H9 (cell line): ENCODE measurements at regions not wholly inside any gene's neighbourhood (a gene's known extent, or its start where the extent isn't known, plus 50 kb on each side); places are given as distances from the start of the nearest gene placed in this dataset.

Source experiments
- DNase-seq: peaks from one replicate; pipeline ENCODE4 v3.0.0-alpha.2; 2017
- H2AFZ ChIP-seq: one replicate; pipeline ENCODE4 v1.6.1; 2013; ENCODE audit warnings: mild to moderate bottlenecking, low read length, control low read depth, moderate library complexity
- H2AK5ac ChIP-seq: 2 replicates; pipeline ENCODE4 v1.6.1; 2013; ENCODE audit warnings: low read length, control low read depth, mixed read lengths; ENCODE audit not compliant: insufficient read length
- H2BK120ac ChIP-seq: one replicate; pipeline ENCODE4 v1.6.1; 2013; ENCODE audit warnings: low read depth, mild to moderate bottlenecking, low read length, control low read depth, inconsistent platforms; ENCODE audit not compliant: poor library complexity, severe bottlenecking
- H2BK12ac ChIP-seq: 2 replicates; pipeline ENCODE4 v1.6.1; 2013; ENCODE audit warnings: low read length, control low read depth, mixed read lengths, low read depth; ENCODE audit not compliant: insufficient read length
- H2BK15ac ChIP-seq: 2 replicates; pipeline ENCODE4 v1.6.1; 2013; ENCODE audit warnings: low read depth, low read length, control low read depth
- H2BK20ac ChIP-seq: one replicate; pipeline ENCODE4 v1.6.1; 2013; ENCODE audit warnings: low read depth, mild to moderate bottlenecking, low read length, control low read depth, inconsistent platforms; ENCODE audit not compliant: poor library complexity, severe bottlenecking
- H2BK5ac ChIP-seq: 2 replicates; pipeline ENCODE4 v1.6.1; 2013; ENCODE audit warnings: low read length, control low read depth, mixed read lengths; ENCODE audit not compliant: insufficient read length
- H3K14ac ChIP-seq: 2 replicates; pipeline ENCODE4 v1.6.1; 2013; ENCODE audit warnings: low read length, control low read depth; ENCODE audit not compliant: insufficient read depth
- H3K18ac ChIP-seq: 2 replicates; pipeline ENCODE4 v1.6.1; 2013; ENCODE audit warnings: low read depth, mild to moderate bottlenecking, mixed read lengths, low read length, control low read depth; ENCODE audit not compliant: insufficient read length
- H3K23ac ChIP-seq: 2 replicates; pipeline ENCODE4 v1.6.1; 2013; ENCODE audit warnings: low read length, control low read depth, mixed read lengths, low read depth; ENCODE audit not compliant: insufficient read length
- H3K23me2 ChIP-seq: 2 replicates; pipeline ENCODE4 v1.6.1; 2013; ENCODE audit warnings: low read depth, mild to moderate bottlenecking, mixed read lengths, low read length, control low read depth; ENCODE audit not compliant: insufficient read length, poor library complexity, severe bottlenecking
- H3K27ac ChIP-seq: 2 replicates; pipeline ENCODE4 v1.5.1; 2013; ENCODE audit warnings: low read length, control low read depth, mixed read lengths, low read depth; ENCODE audit not compliant: insufficient read length
- H3K27me3 ChIP-seq: 2 replicates; pipeline ENCODE4 v1.6.1; 2013; ENCODE audit warnings: low read length, control low read depth, inconsistent platforms; ENCODE audit not compliant: insufficient read depth
- H3K4ac ChIP-seq: 2 replicates; pipeline ENCODE4 v1.6.1; 2013; ENCODE audit warnings: low read depth, mild to moderate bottlenecking, control low read depth, inconsistent platforms, low read length, moderate library complexity
- H3K4me1 ChIP-seq: 2 replicates; pipeline ENCODE4 v1.6.1; 2013; ENCODE audit warnings: low read length, control low read depth, inconsistent platforms; ENCODE audit not compliant: insufficient read depth
- H3K4me2 ChIP-seq: 2 replicates; pipeline ENCODE4 v1.6.1; 2013; ENCODE audit warnings: low read length, control low read depth, mixed read lengths; ENCODE audit not compliant: insufficient read length, insufficient read depth
- H3K56ac ChIP-seq: 2 replicates; pipeline ENCODE4 v1.6.1; 2013; ENCODE audit warnings: low read depth, mild to moderate bottlenecking, mixed read lengths, low read length, control low read depth; ENCODE audit not compliant: insufficient read length
- H3K79me1 ChIP-seq: 2 replicates; pipeline ENCODE4 v1.6.1; 2013; ENCODE audit warnings: low read depth, mild to moderate bottlenecking, moderate library complexity, low read length, control low read depth, inconsistent platforms; ENCODE audit not compliant: insufficient read depth, poor library complexity, severe bottlenecking
- H3K79me2 ChIP-seq: 2 replicates; pipeline ENCODE4 v1.6.1; 2013; ENCODE audit warnings: low read length, control low read depth, inconsistent platforms; ENCODE audit not compliant: insufficient read depth
- H3K9ac ChIP-seq: 2 replicates; pipeline ENCODE4 v1.6.1; 2013; ENCODE audit warnings: low read length, control low read depth, mixed read lengths; ENCODE audit not compliant: insufficient read length; ENCODE audit errors: extremely low read depth
- H3K9me3 ChIP-seq: one replicate; pipeline ENCODE4 v1.6.1; 2013; ENCODE audit warnings: low read depth, low read length, inconsistent platforms; ENCODE audit not compliant: control insufficient read depth
- H3T11ph ChIP-seq: one replicate; pipeline ENCODE4 v1.6.1; 2013; ENCODE audit warnings: mild to moderate bottlenecking, low read length, control low read depth, inconsistent platforms
- H4K20me1 ChIP-seq: one replicate; pipeline ENCODE4 v1.6.1; 2013; ENCODE audit not compliant: control insufficient read depth, insufficient read length, insufficient read depth
- H4K5ac ChIP-seq: 2 replicates; pipeline ENCODE4 v1.6.1; 2013; ENCODE audit warnings: low read depth, mild to moderate bottlenecking, mixed read lengths, low read length, control low read depth; ENCODE audit not compliant: insufficient read length
- H4K8ac ChIP-seq: replicated peaks from 2 replicates; pipeline ENCODE4 v1.6.1; 2013; ENCODE audit warnings: low read length, control low read depth, mixed read lengths, low read depth; ENCODE audit not compliant: insufficient read length
- H4K91ac ChIP-seq: 2 replicates; pipeline ENCODE4 v1.6.1; 2013; ENCODE audit warnings: low read depth, mild to moderate bottlenecking, moderate library complexity, mixed read lengths, low read length, control low read depth; ENCODE audit not compliant: insufficient read length
- H3K27ac Mint-ChIP-seq, 3 experiments: 2 replicates in 2 of 3; 3 replicates in 1 of 3; pipeline ENCODE4 v1.8.0; 2020 to 2021; ENCODE audit warnings: mixed read lengths in 3 of 3, mild to moderate bottlenecking in 1 of 3, moderate library complexity in 1 of 3
- H3K27me3 Mint-ChIP-seq: 2 replicates; pipeline ENCODE4 v1.8.0; 2021; ENCODE audit warnings: low read depth, mild to moderate bottlenecking, moderate library complexity, mixed read lengths
- H3K36me3 Mint-ChIP-seq, 3 experiments: 2 replicates in 2 of 3; 3 replicates in 1 of 3; pipeline ENCODE4 v1.8.0; 2020 to 2021; ENCODE audit warnings: low read depth in 3 of 3, mixed read lengths in 3 of 3; ENCODE audit not compliant: insufficient read depth in 1 of 3
- H3K4me1 Mint-ChIP-seq, 2 experiments: 2 replicates each; pipeline ENCODE4 v1.8.0; 2020; ENCODE audit warnings: mixed read lengths in 2 of 2
- H3K4me3 Mint-ChIP-seq, 2 experiments: 2 replicates in 1 of 2; 3 replicates in 1 of 2; pipeline ENCODE4 v1.8.0; 2020 to 2021; ENCODE audit warnings: mild to moderate bottlenecking in 2 of 2, mixed read lengths in 2 of 2, moderate library complexity in 1 of 2
- H3K9me3 Mint-ChIP-seq, 2 experiments: 2 replicates in 1 of 2; 3 replicates in 1 of 2; pipeline ENCODE4 v1.8.0; 2020; ENCODE audit warnings: mild to moderate bottlenecking in 2 of 2, mixed read lengths in 2 of 2, moderate library complexity in 1 of 2
- CTCF ChIP-seq: fragments of 200-600 bp; sonication (generic); conservative IDR thresholded peaks from 3 replicates; pipeline ENCODE4 v1.8.0; 2021; ENCODE audit warnings: antibody characterized with exemption, mild to moderate bottlenecking
- WGBS: extraction: QIAGEN DNeasy Blood & Tissue Kit; methylation state at CpG from one replicate; pipeline ENCODE4 v1.1.7; 2013; ENCODE audit warnings: missing lambda C conversion rate, low lambda C conversion rate, mixed read lengths; ENCODE audit not compliant: insufficient read length; ENCODE audit errors: extremely low coverage; 5-methylcytosine and 5-hydroxymethylcytosine counted together

- H3K4me3 Mint-ChIP-seq = no peak overlapping the region
- WGBS = no CpG with 5 or more reads among the region's 1 CpG
- Histone ChIP-seq H3K18ac (no peak overlapping the region), H2BK20ac (no peak overlapping the region), H3K4ac (no peak overlapping the region), H2BK120ac (no peak overlapping the region), H4K91ac (no peak overlapping the region), H2AK5ac (no peak overlapping the region), H3T11ph (no peak overlapping the region), H3K27ac (no peak overlapping the region), H3K79me2 (no peaks in the 10 kb centered on the region), H3K9ac (no peak overlapping the region), H3K4me2 (no peak overlapping the region), H3K23ac (no peak overlapping the region), H4K8ac (no peak overlapping the region), H4K20me1 (no peaks in the 10 kb centered on the region), H2BK15ac (no peak overlapping the region), H3K9me3 (no peaks in the 10 kb centered on the region), H3K4me1 (no peaks in the 10 kb centered on the region), H3K79me1 (no peaks in the 10 kb centered on the region), H2BK12ac (no peak overlapping the region), H3K27me3 (no peaks in the 10 kb centered on the region), H2BK5ac (no peak overlapping the region), H3K23me2 (no peaks in the 10 kb centered on the region), H2AFZ (no peak overlapping the region), H3K14ac (no peak overlapping the region), H4K5ac (no peak overlapping the region), H3K56ac (no peak overlapping the region)
- H3K4me1 Mint-ChIP-seq = peaks cover 0 to 6% of the 10 kb centered on the region in 2 experiments; a peak in 2 of 4 replicates
- DNase-seq = no peak
- no peak overlapping the region for H3K27ac Mint-ChIP-seq
- TF ChIP-seq CTCF = no peak
- H3K9me3 Mint-ChIP-seq = peaks cover 14 to 41% of the 10 kb centered on the region in 2 experiments
- H3K36me3 Mint-ChIP-seq = peaks cover 4 to 9% (median 5%) of the 10 kb centered on the region in 3 experiments; a peak in 4 of 7 replicates
- H3K27me3 Mint-ChIP-seq = peaks cover 2% of the 10 kb centered on the region; the same call in 1 of the 2 replicates
Measured at GRCh38 chrX:9166584-9166944, 132.6 kb upstream of the FAM9B start.
